ENCODE measurements at regions not wholly inside any gene's neighbourhood (a gene's known extent, or its start where the extent isn't known, plus 50 kb on each side); places are given as distances from the start of the nearest gene placed in this dataset.

GRCh38 chr3:67946436-67946835, 292.0 kb upstream of the SUCLG2 start:
- H2AFZ ChIP-seq (ENCODE audit: low read depth, low read length) = no peak overlapping the region
- no peaks in the 10 kb centered on the region for H3K9me3 ChIP-seq (replicated peaks; ENCODE audit: control insufficient read depth, insufficient read depth, low read length)
- H3K27me3 ChIP-seq (ENCODE audit: control insufficient read depth in 2 of 2, insufficient read depth in 2 of 2, low read length in 2 of 2) = no peaks in the 10 kb centered on the region
- ChIA-PET CTCF (no interaction called here), POLR2A (no interaction called here)
- no peak overlapping the region for H3K27ac ChIP-seq (ENCODE audit: insufficient read depth, low read depth, low read length)
- intact Hi-C loops (cut with micrococcal nuclease) (no loop called here), dilution Hi-C loops (cut with MboI; ENCODE audit: extremely low pct_ligation_motif_present, low sequenced_read_pairs) (no loop called here)
- BruUV-seq (replicated peaks) = no TSS peak
- H3K9ac ChIP-seq (replicated peaks; ENCODE audit: extremely low read depth, insufficient read depth, low read length) = no peak overlapping the region
- H3K4me1 ChIP-seq (ENCODE audit: control insufficient read depth, extremely low read depth, insufficient read depth, low read length) = no peaks in the 10 kb centered on the region
- no peak overlapping the region for H3K4me3 ChIP-seq (replicated peaks in 1 of 3; ENCODE audit: insufficient read depth in 1 of 3, low read depth in 1 of 3, low read length in 3 of 3)
- no peaks in the 10 kb centered on the region for H4K20me1 ChIP-seq (replicated peaks; ENCODE audit: control insufficient read depth, extremely low read depth, insufficient read depth, low read length)
- TF ChIP-seq GATA2 (IDR thresholded peaks at IDR 0.05; ENCODE audit: insufficient read depth, insufficient read length, low read depth, low read length) (no peak), CTCF (IDR thresholded peaks at IDR 0.05; ENCODE audit: extremely low read depth in 1 of 2, insufficient read depth in 1 of 2, low read depth in 1 of 2, low read length in 2 of 2) (no peak), POLR2A (IDR thresholded peaks at IDR 0.05; ENCODE audit: low read depth, low read length) (no peak), POLR2AphosphoS5 (IDR thresholded peaks at IDR 0.05; ENCODE audit: insufficient read depth, low read depth, low read length) (no peak), FOS (IDR thresholded peaks at IDR 0.05; ENCODE audit: borderline replicate concordance, insufficient read depth, low read length) (no peak), EZH2 (IDR thresholded peaks at IDR 0.05; ENCODE audit: borderline replicate concordance, low read depth, low read length, severe bottlenecking) (no peak), MYC (IDR thresholded peaks at IDR 0.05; ENCODE audit: low read depth, low read length) (no peak), JUN (IDR thresholded peaks at IDR 0.05; ENCODE audit: borderline replicate concordance, insufficient read depth, insufficient read length, low read depth) (no peak), MAX (IDR thresholded peaks at IDR 0.05; ENCODE audit: insufficient read depth, insufficient read length) (no peak)
- no peaks in the 10 kb centered on the region for H3K9me1 ChIP-seq (replicated peaks; ENCODE audit: control insufficient read depth, extremely low read depth, insufficient read depth, low read length)
- no peak for DNase-seq (ENCODE audit: low read depth, low spot score)
- H3K4me2 ChIP-seq (ENCODE audit: insufficient read depth, low read length) = no peak overlapping the region
- FAIRE-seq = no peak
- no peaks in the 10 kb centered on the region for H3K79me2 ChIP-seq (ENCODE audit: control insufficient read depth, insufficient read depth, low read length)
- H3K36me3 ChIP-seq (ENCODE audit: control insufficient read depth in 2 of 2, extremely low read depth in 1 of 2, insufficient read depth in 2 of 2, low read length in 2 of 2) = no peaks in the 10 kb centered on the region

All from endothelial cell of umbilical vein (primary cell).